K562 (cell line): ENCODE measurements at regions not wholly inside any gene's neighbourhood (a gene's known extent, or its start where the extent isn't known, plus 50 kb on each side); places are given as distances from the start of the nearest gene placed in this dataset.
A peak's percentile ranks its signal among the peaks of the same experiment; 100 is the strongest.

Source experiments
- CBX1 ChIP-seq: sonication (generic); IDR thresholded peaks from 2 replicates; pipeline ENCODE4 v1.6.1; 2016; ENCODE audit warnings: antibody characterized with exemption, low read depth, mild to moderate bottlenecking
- ELK1 ChIP-seq: sonication (generic); formaldehyde crosslinking; IDR thresholded peaks from 2 replicates; pipeline ENCODE4 v1.8.1; 2022; ENCODE audit warnings: missing genetic modification reagents
- KLF1 ChIP-seq: fragments of 450-650 bp; IDR thresholded peaks from 2 replicates; pipeline ENCODE4 v1.6.1; 2016; ENCODE audit warnings: missing genetic modification characterization, missing compliant biosample characterization
- L3MBTL2 ChIP-seq: fragments of 450-650 bp; IDR thresholded peaks from 2 replicates; pipeline ENCODE4 v1.6.1; 2016; ENCODE audit warnings: mild to moderate bottlenecking, moderate library complexity
- MBD2 ChIP-seq: sonication (generic); IDR thresholded peaks from 2 replicates; pipeline ENCODE4 v1.6.1; 2016; ENCODE audit warnings: low read depth, borderline replicate concordance
- MCM5 ChIP-seq: fragments of 450-650 bp; IDR thresholded peaks from 2 replicates; pipeline ENCODE4 v1.6.1; 2016; ENCODE audit warnings: low read depth
- MECOM ChIP-seq: fragments of 250-450 bp; sonication (Bioruptor Pico); IDR thresholded peaks from 2 replicates; pipeline ENCODE4 v1.8.0; 2022; ENCODE audit warnings: inconsistent platforms
- MEF2D ChIP-seq: conservative IDR thresholded peaks from 2 replicates; pipeline ENCODE4 v1.6.1; 2016; ENCODE audit warnings: low read depth, missing genetic modification characterization, missing compliant biosample characterization
- RREB1 ChIP-seq: fragments of 250-450 bp; sonication (Bioruptor Pico); IDR thresholded peaks from 2 replicates; pipeline ENCODE4 v1.4.0; 2020
- SPI1 ChIP-seq: IDR thresholded peaks from 2 replicates; pipeline ENCODE4 v1.6.1; 2011; ENCODE audit warnings: low read depth, low read length, control low read depth, borderline replicate concordance
- TAF9B ChIP-seq: fragments of 450-650 bp; IDR thresholded peaks from 2 replicates; pipeline ENCODE4 v1.6.1; 2018; ENCODE audit warnings: mild to moderate bottlenecking; ENCODE audit not compliant: partially characterized antibody
- ZBTB2 ChIP-seq: fragments of 450-650 bp; IDR thresholded peaks from 2 replicates; pipeline ENCODE4 v1.6.1; 2016; ENCODE audit warnings: antibody characterized with exemption
- ZBTB7A ChIP-seq: IDR thresholded peaks from 2 replicates; pipeline ENCODE4 v1.6.1; 2011; ENCODE audit warnings: low read depth, mild to moderate bottlenecking, low read length, moderate library complexity, borderline replicate concordance; ENCODE audit not compliant: control insufficient read depth
- ZNF143 ChIP-seq: sonication (generic); formaldehyde crosslinking; IDR thresholded peaks from 2 replicates; pipeline ENCODE4 v1.9.0; 2022; ENCODE audit warnings: mild to moderate bottlenecking, missing genetic modification reagents
- ZNF239 ChIP-seq: fragments of 250-450 bp; sonication (Bioruptor Pico); IDR thresholded peaks from 2 replicates; pipeline ENCODE4 v1.4.0; 2020; ENCODE audit warnings: mild to moderate bottlenecking
- ZNF311 ChIP-seq: fragments of 250-450 bp; sonication (Bioruptor Pico); IDR thresholded peaks from 2 replicates; pipeline ENCODE4 v1.4.0; 2020; ENCODE audit warnings: mild to moderate bottlenecking, moderate library complexity
- TF ChIP-seq, protein P1 (sequence below), 2 experiments: fragments of 450-650 bp; IDR thresholded peaks; 2 replicates each; pipeline ENCODE4 v1.6.1; 2016
- TF ChIP-seq, protein P2 (sequence below): fragments of 450-650 bp; IDR thresholded peaks from 2 replicates; pipeline ENCODE4 v1.6.1; 2016; ENCODE audit warnings: low read depth, mild to moderate bottlenecking, moderate library complexity

GRCh38 chr6:26295691-26296555 lies 69.1 kb upstream of the BTN3A2 start (continued):
- TF ChIP-seq, protein P1, sequence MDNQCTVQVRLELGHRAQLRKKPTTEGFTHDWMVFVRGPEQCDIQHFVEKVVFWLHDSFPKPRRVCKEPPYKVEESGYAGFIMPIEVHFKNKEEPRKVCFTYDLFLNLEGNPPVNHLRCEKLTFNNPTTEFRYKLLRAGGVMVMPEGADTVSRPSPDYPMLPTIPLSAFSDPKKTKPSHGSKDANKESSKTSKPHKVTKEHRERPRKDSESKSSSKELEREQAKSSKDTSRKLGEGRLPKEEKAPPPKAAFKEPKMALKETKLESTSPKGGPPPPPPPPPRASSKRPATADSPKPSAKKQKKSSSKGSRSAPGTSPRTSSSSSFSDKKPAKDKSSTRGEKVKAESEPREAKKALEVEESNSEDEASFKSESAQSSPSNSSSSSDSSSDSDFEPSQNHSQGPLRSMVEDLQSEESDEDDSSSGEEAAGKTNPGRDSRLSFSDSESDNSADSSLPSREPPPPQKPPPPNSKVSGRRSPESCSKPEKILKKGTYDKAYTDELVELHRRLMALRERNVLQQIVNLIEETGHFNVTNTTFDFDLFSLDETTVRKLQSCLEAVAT (IDR thresholded peaks at IDR 0.05), result peak; percentile 14 to 17; a peak in 1 of 4 replicates
- peak; percentile 59; the same call in 1 of the 2 replicates for TF ChIP-seq ZBTB2
- TF ChIP-seq RREB1, result 0 out of 2 replicates have a peak, but pooled peaks have one; percentile 71
- TF ChIP-seq ZBTB7A, result no peak
- TF ChIP-seq MBD2, result peak; percentile 76; the same call in 1 of the 2 replicates
- peak; percentile 23 for TF ChIP-seq ZNF239
- no peak for TF ChIP-seq MCM5
- TF ChIP-seq TAF9B, result peak; percentile 72
- TF ChIP-seq MEF2D (tag), result peak; percentile 90
- TF ChIP-seq, protein P2, sequence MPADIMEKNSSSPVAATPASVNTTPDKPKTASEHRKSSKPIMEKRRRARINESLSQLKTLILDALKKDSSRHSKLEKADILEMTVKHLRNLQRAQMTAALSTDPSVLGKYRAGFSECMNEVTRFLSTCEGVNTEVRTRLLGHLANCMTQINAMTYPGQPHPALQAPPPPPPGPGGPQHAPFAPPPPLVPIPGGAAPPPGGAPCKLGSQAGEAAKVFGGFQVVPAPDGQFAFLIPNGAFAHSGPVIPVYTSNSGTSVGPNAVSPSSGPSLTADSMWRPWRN, result peak; percentile 88
- no peak for TF ChIP-seq ZNF143 (CRISPR knock-in tag)
- TF ChIP-seq SPI1, result peak; percentile 51; the same call in 1 of the 2 replicates
- TF ChIP-seq ELK1 (CRISPR knock-in tag), result no peak
- TF ChIP-seq CBX1, result peak; percentile 98
- TF ChIP-seq L3MBTL2, result peak; percentile 97
- TF ChIP-seq ZNF311 (CRISPR knock-in tag), result peak; percentile 86
- peak; percentile 74 for TF ChIP-seq MECOM
- TF ChIP-seq KLF1 (tag), result peak; percentile 66; the same call in 1 of the 2 replicates
